ENCODE measurements at regions not wholly inside any gene's neighbourhood (a gene's known extent, or its start where the extent isn't known, plus 50 kb on each side); places are given as distances from the start of the nearest gene placed in this dataset.

- no peak for DNase-seq (ENCODE audit: low read depth)
- TF ChIP-seq CTCF (IDR thresholded peaks at IDR 0.05; ENCODE audit: insufficient read depth, low read depth, low read length) = no peak
- H3K4me3 ChIP-seq (ENCODE audit: low read depth, low read length) = no peak overlapping the region
These were observed 83.6 kb downstream of the SPRING1 start for GRCh38 chr12:116654226-116654743.

GRCh38 chr12:116651089-116651488 is 86.8 kb downstream of the SPRING1 start:
- no peak for TF ChIP-seq CTCF (IDR thresholded peaks at IDR 0.05; ENCODE audit: insufficient read depth, low read depth, low read length)
- H3K4me3 ChIP-seq (ENCODE audit: low read depth, low read length) = no peak overlapping the region
- DNase-seq (ENCODE audit: low read depth) = no peak

DNA sequence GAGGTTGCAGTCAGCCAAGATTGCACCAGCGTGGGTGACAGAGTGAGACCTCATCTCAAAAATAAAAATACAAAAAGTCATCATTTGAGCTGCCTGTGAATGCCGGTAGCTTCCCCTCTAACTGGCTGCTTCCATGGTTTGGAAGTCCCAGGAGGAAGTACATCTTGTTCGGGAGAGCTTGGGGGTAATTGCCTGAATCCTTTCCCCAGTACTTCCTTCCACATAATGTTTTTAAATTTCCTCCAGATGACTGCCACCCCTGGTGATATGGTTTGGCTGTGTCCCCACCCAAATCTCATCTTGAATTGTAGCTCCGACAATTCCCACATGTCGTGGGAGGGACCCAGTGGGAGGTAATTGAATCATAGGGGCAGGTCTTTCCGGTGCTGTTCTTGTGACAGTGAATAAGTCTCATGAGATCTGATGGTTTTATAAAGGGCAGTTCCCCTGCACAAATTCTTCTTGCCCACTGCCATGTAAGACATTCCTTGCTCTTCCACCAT is 87.2 kb downstream of the SPRING1 start:
- H3K4me3 ChIP-seq (ENCODE audit: low read depth, low read length) = no peak overlapping the region
- no peak for TF ChIP-seq CTCF (IDR thresholded peaks at IDR 0.05; ENCODE audit: insufficient read depth, low read depth, low read length)
- DNase-seq (ENCODE audit: low read depth) = no peak

- DNase-seq (ENCODE audit: low read depth) = no peak
- no peak for TF ChIP-seq CTCF (IDR thresholded peaks at IDR 0.05; ENCODE audit: insufficient read depth, low read depth, low read length)
- H3K4me3 ChIP-seq (ENCODE audit: low read depth, low read length) = no peak overlapping the region
These were observed 87.8 kb downstream of the SPRING1 start for GRCh38 chr12:116650062-116650461.

- DNase-seq (ENCODE audit: low read depth) = no peak
- no peak overlapping the region for H3K4me3 ChIP-seq (ENCODE audit: low read depth, low read length)
- no peak for TF ChIP-seq CTCF (IDR thresholded peaks at IDR 0.05; ENCODE audit: insufficient read depth, low read depth, low read length)
These were observed 88.6 kb downstream of the MAP1LC3B2 start for GRCh38 chr12:116647813-116648212.

DNA sequence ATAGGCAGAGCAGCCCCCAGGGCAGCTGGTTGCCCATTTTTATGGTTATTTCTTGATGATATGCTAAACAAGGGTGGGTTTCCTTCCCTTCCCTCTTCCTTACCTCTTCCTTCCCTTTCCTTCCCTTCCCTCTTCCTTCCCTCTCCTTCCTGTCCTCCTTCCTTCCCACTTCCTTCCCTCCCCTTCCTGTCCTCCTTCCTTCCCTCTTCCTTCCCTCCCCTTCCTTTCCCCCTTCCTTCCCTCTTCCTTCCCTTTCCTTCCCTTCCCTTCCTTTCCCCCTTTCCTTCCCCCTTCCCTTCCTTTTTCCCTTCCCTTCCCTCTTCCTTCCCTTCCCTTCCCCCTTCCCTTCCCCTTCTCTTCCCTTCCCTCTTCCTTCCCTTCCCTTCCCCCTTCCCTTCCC is 87.7 kb downstream of the MAP1LC3B2 start:
- no peak overlapping the region for H3K4me3 ChIP-seq (ENCODE audit: low read depth, low read length)
- no peak for DNase-seq (ENCODE audit: low read depth)
- no peak for TF ChIP-seq CTCF (IDR thresholded peaks at IDR 0.05; ENCODE audit: insufficient read depth, low read depth, low read length)

GRCh38 chr12:116644806-116645205 is 85.6 kb downstream of the MAP1LC3B2 start:
- DNase-seq (ENCODE audit: low read depth) = no peak
- no peak overlapping the region for H3K4me3 ChIP-seq (ENCODE audit: low read depth, low read length)
- TF ChIP-seq CTCF (IDR thresholded peaks at IDR 0.05; ENCODE audit: insufficient read depth, low read depth, low read length) = no peak
